NB4 (cell line): ENCODE measurements at regions not wholly inside any gene's neighbourhood (a gene's known extent, or its start where the extent isn't known, plus 50 kb on each side); places are given as distances from the start of the nearest gene placed in this dataset.

ENCODE experiments used
- DNase-seq: peaks from one replicate; pipeline ENCODE4 v3.0.0; 2010; ENCODE audit warnings: low read depth
- H3K4me3 ChIP-seq: one replicate; pipeline ENCODE4 v1.5.1; 2011; ENCODE audit warnings: mild to moderate bottlenecking, low read depth, low read length, moderate library complexity
- CTCF ChIP-seq: IDR thresholded peaks from one replicate; pipeline ENCODE4 v1.5.1; 2012; ENCODE audit warnings: low read depth, low read length
- MAX ChIP-seq: IDR thresholded peaks from 2 replicates; pipeline ENCODE4 v1.6.1; 2011; ENCODE audit warnings: low read depth, low read length
- MYC ChIP-seq: IDR thresholded peaks from 2 replicates; pipeline ENCODE4 v1.6.1; 2011; ENCODE audit warnings: low read depth, low read length
- POLR2A ChIP-seq: IDR thresholded peaks from 2 replicates; pipeline ENCODE4 v1.6.1; 2011; ENCODE audit warnings: mild to moderate bottlenecking; ENCODE audit not compliant: insufficient read length; ENCODE audit errors: extremely low read depth

- no peak overlapping the region for H3K4me3 ChIP-seq
- peak; percentile 15 for DNase-seq
- TF ChIP-seq CTCF: no peak
- TF ChIP-seq MAX: no peak
- TF ChIP-seq POLR2A: no peak
- no peak for TF ChIP-seq MYC
Observed at GRCh38 chr7:112905950-112906349, 115.8 kb upstream of the TMEM168 start.

GRCh38 chr7:112905413-112905812 is 115.2 kb upstream of the TMEM168 start:
- TF ChIP-seq POLR2A (no peak), CTCF (no peak), MYC (no peak), MAX (no peak)
- DNase-seq: no peak
- no peak overlapping the region for H3K4me3 ChIP-seq

GRCh38 chr7:112898432-112899290 is 108.5 kb upstream of the TMEM168 start:
- DNase-seq: peak; percentile 83
- H3K4me3 ChIP-seq: no peak overlapping the region
- TF ChIP-seq CTCF: peak; percentile 95
- TF ChIP-seq POLR2A: no peak

GRCh38 chr7:112897839-112898431 is 107.7 kb upstream of the TMEM168 start:
- H3K4me3 ChIP-seq: no peak overlapping the region
- no peak for DNase-seq
- TF ChIP-seq CTCF: no peak
- no peak for TF ChIP-seq MAX
- TF ChIP-seq POLR2A: no peak
- TF ChIP-seq MYC: no peak

GRCh38 chr7:112896026-112896601 is 105.9 kb upstream of the TMEM168 start:
- TF ChIP-seq POLR2A: no peak
- no peak for TF ChIP-seq CTCF
- no peak for TF ChIP-seq MAX
- no peak for TF ChIP-seq MYC
- no peak overlapping the region for H3K4me3 ChIP-seq
- no peak for DNase-seq
